HG02678 (cell line): ENCODE measurements at regions not wholly inside any gene's neighbourhood (a gene's known extent, or its start where the extent isn't known, plus 50 kb on each side); places are given as distances from the start of the nearest gene placed in this dataset.
"Not testable (repeated sequence)": the region's sequence is repeated elsewhere in the genome, so short reads cannot be mapped to it uniquely, and the experiment has no call there.

ENCODE experiments used
- ATAC-seq: cut with Tn5 transposase; IDR thresholded peaks from one replicate; pipeline ENCODE4 v1.9.1; 2021; ENCODE audit warnings: mild to moderate bottlenecking, moderate library complexity; ENCODE audit not compliant: unreplicated experiment

DNA sequence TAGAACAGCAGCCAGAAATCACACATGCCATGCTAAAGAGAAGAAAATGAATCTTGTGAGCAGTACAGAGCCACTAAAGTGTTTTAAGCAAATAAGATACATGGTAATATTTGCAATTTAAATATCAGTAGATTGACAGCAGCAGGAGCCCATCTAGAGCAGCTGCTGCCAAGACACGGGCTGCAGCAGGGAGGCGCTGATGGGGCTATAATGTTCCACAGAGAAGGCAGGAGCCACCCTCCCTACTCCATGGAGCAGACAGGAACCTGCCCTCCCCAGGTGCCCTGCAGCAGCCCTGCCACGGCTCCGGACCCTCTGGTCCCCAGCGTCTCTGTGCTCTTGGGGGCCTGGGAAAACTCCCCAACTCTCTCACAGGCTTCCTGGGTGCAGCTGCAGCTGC lies 224.1 kb upstream of the ISL1 start:
- ATAC-seq = no peak

DNA sequence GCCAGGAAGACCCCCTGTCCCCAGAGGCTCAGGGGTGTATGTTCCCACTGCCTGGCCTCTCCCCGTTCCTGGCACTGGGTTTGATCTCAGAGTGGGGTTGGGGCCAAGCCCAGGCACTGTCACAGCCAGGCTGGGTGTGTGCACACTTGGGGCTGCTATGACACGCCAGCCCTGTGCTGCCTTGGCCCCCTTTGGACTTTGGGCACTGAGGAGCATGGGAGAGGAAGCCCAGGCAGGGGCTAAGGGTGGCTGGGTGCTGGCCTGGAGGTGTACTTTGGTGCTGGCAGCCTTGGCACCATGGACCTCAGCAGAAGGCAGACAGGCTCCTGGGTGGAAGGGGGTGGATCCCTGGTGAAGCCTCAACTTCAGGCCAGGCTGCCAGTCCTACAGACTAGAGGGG lies 223.6 kb upstream of the ISL1 start:
- ATAC-seq = no peak

DNA sequence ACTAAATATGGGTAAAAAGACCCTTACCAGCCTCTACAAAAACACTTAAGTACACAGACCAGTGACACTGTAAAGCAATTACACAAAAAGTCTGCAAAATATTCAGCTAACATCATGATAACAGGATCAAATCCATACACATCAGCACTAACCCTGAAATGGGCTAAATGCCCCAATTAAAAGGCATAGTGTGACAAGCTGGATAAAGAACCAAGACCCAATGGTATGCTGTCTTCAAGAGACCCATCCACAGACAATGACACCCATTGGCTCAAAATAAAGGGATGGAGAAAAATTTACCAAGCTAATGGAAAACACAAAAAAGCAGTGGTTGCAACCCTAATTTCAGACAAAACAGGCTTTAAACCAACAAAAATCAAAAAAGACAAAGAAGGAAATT lies 221.0 kb upstream of the ISL1 start:
- no peak for ATAC-seq

- not testable (repeated sequence) for ATAC-seq
These were observed 217.6 kb upstream of the ISL1 start for GRCh38 chr5:51165621-51166020.

DNA sequence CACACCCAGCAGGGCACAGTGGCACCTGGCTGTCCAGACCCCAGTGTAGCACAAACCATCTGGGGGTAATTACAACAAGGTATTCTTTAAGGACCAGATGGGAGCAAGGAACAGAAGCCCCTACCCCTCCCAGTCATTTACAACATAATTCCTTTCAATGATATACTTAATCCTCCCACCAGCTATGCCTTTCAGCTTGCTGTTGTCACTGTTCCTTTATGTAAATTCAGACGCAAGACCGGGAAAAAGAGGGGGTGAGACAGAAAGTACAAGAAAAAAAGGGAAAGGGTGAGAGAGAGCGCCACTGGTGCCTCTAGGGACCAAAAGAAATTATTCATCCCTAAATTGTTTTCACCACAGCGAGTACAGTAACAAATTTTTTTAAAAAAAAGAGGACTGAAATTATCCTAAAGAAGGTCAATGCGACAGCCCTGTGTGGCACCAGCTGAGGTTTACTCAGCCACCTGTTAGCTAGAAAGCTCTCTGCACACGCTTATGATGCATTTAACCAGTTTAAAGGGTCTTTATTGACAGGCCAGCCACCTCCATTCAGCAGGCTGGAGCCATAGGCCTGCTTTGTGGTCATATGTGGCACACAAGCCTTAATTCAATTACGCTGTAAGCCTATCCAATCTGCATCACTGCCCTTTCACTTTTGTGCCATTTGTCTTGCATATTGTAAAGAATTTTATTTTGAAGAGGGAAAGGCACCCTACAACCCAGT lies 210.2 kb upstream of the ISL1 start:
- ATAC-seq = no peak

DNA sequence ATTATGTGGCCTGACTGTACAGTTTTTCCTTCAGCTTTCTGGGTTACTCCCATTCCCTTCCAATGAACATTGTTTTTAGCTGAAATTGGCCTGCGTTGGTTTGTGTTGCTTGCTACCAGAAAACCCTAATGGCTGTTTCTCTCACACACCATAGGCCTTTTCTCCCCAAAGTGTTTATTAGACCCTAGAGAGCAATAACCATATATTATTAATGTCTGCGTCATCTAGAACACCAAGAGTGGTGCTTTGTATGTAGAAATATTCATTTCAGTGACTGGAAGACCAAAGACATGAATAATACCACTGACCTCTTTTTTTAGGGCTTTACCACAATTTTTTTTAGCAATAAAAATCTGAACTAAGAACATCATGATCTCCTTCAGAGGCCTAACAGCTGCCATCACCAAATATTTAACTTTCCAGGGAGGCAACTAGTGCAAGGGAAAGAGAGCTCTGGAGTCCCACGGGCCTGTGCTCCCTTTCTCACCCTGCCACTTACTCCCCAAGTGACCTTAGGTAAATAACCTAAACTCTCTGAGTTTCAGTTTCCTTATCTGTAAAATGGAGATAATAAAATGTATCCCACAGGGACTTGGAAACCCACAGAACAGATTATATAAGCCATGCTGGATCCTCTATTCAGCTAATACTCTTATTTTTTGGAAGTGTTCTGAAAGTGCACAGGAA lies 201.9 kb upstream of the ISL1 start:
- ATAC-seq = no peak

GRCh38 chr5:51185850-51186329 lies 197.4 kb upstream of the ISL1 start:
- ATAC-seq = no peak

DNA sequence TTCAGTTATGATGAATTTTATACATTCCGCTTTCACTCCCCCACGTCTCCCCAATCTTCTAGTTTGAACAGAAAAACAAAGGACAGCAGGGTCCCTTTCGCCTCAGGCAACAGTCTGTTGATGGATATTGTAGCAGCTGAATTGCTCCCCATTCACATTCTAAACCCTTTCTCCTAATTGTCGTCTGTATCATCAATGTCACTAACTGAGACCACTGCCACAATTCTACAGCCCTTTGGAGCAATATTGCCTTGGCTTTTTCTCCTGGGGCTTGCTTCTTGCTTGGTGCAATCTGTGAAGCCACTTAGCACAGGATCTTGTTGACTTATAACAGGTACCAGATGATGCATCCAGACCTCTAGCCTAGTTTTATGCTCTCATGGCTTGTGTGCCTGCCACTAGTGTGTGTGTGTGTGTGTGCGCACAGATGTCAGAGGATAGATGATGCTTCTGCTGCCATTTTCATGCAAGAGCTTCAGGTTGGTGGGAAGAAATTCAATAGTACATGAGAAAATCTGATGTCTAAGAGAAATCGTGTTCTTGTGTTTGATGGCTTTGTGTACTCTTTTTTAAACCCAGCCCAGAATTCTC lies 195.2 kb upstream of the ISL1 start:
- no peak for ATAC-seq

DNA sequence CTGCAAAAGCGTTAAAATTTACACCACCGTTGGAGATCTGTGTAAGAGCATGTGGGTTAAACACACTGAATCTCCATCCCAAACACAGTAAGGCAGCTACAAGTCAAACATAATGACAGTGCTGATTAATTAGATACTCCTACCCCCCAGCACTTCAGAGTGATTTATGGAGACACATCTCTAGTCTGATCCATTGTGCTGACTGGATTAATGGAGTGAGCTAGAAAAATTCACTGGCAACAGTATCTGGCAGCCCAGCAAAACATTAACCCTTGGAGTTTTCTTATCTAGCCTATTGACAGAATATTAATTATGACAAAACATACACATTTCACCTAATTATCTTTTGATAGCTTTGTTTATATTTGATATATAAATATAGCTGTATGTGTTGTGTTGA lies 188.6 kb upstream of the ISL1 start:
- ATAC-seq = no peak

- no peak for ATAC-seq
These were observed 182.2 kb upstream of the ISL1 start for GRCh38 chr5:51201024-51201423.

GRCh38 chr5:51201708-51202107 lies 181.5 kb upstream of the ISL1 start:
- no peak for ATAC-seq

GRCh38 chr5:51202161-51202560 lies 181.1 kb upstream of the ISL1 start:
- ATAC-seq = no peak

DNA sequence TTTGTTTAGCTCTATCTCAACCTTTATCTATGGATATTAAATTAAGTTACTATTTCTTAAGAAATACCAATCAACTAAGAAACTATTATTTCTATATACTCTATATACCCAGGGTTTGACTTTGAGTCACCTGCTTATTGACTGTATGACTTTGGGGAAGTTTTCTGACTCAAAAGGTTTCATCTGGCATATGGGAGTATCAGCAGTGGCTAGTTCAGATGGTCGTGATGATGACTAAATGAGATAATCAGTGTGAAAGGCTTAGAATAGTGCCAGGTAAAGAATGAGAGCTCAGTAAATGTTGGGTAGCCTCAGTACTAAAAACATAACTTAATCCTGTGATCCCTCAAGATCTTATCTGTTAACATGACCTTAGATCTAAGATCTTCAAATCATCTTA lies 179.7 kb upstream of the ISL1 start:
- peak; percentile 70 for ATAC-seq

- ATAC-seq = no peak
These were observed 175.0 kb upstream of the ISL1 start for GRCh38 chr5:51208296-51208695.

GRCh38 chr5:51214746-51215145 lies 168.5 kb upstream of the ISL1 start:
- ATAC-seq = no peak

DNA sequence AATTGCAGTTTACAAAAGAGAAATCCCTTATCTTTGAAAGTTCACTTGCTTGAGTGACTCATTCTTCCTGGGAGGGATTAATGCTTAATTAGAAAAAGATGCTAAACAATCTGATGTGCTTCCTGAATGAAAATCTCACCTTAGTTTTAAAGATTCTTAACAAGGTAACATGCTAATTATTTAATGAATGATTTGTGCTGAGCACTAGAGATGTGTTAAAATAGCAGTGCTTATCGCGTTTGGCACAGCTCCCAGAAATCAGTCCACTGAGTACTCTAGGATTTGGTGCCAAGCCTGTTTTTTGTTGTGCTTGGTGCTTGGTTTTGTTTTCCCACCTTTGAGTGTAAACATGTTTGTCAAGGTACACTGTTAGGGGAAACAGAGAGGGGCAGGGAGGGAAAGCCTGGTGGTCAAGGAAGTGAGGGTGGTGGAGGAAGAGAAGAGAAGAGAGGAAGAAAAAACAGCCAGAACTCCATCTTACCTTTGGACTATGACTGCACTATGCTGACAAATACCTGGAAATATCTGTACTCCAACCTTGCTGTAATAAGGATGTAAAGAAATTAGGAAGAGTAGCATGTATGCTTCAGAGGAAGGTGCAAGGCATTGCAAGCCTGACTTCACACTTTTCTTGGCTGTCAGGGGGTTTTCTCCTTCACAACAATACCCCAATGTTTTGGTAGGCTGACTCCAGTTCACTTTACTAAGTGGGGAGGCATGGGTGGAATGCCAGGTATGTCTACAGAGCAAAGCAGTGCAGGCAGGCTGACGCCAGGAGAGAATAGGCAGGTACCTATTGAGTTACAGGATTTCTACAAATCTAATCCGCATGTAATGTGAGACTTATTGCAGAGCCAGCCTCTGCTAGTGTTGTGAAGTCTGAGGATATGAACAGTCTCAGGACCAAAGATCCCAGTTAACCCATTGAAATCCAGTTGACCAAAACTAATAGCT lies 157.2 kb upstream of the ISL1 start:
- no peak for ATAC-seq

GRCh38 chr5:51227963-51228470 lies 155.2 kb upstream of the ISL1 start:
- no peak for ATAC-seq

GRCh38 chr5:51230336-51230735 lies 152.9 kb upstream of the ISL1 start:
- ATAC-seq = no peak

DNA sequence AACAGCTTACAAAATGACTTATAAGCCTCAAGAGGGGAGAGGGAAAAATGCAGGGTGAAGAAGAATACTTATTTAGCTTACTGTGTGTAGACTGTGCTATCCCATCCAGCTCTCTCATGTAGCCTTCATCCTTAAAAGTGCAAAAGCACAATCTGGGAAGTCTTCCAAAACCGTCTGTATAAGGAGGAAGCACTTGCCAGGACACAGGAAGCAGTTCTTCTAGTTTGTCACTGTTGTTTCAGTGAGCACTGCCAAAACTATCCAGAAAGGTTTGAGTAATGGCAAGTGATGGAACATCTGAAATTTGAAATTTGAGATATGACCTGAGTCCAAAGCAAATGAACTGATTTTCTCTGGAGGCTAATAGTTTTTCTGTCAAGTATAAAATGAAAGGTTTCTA lies 140.8 kb upstream of the ISL1 start:
- ATAC-seq = no peak

- ATAC-seq = not testable (repeated sequence)
These were observed 132.3 kb upstream of the ISL1 start for GRCh38 chr5:51250957-51251356.

GRCh38 chr5:51271261-51271660 lies 112.0 kb upstream of the ISL1 start:
- ATAC-seq = no peak
